Naive B cell (primary cell): ENCODE measurements at regions not wholly inside any gene's neighbourhood (a gene's known extent, or its start where the extent isn't known, plus 50 kb on each side); places are given as distances from the start of the nearest gene placed in this dataset.
"Not testable (repeated sequence)": the region's sequence is repeated elsewhere in the genome, so short reads cannot be mapped to it uniquely, and the experiment has no call there.

Experiments used
- ATAC-seq, 2 donors: fragments of 150-1000 bp; cut with Tn5 transposase; 2 replicates each; pipeline ENCODE4 v1.10.0; 2021; ENCODE audit warnings: low read depth in 2 of 2, mild to moderate bottlenecking in 2 of 2, moderate library complexity in 2 of 2
- DNase-seq: peaks from one replicate; pipeline ENCODE4 v3.0.0; 2022
- H3K27ac Mint-ChIP-seq, 6 donors: one replicate each; pipeline ENCODE4 v1.8.0; 2020 to 2022; ENCODE audit warnings: mild to moderate bottlenecking in 6 of 6, mixed read lengths in 6 of 6, moderate library complexity in 5 of 6, inconsistent platforms in 2 of 6
- H3K27me3 Mint-ChIP-seq, 3 donors: one replicate each; pipeline ENCODE4 v1.8.0; 2021 to 2022; ENCODE audit warnings: mixed read lengths in 3 of 3, mild to moderate bottlenecking in 1 of 3
- H3K36me3 Mint-ChIP-seq, 2 donors: one replicate each; pipeline ENCODE4 v1.8.0; 2020 to 2022; ENCODE audit warnings: mixed read lengths in 2 of 2, inconsistent platforms in 1 of 2, mild to moderate bottlenecking in 1 of 2
- H3K4me1 Mint-ChIP-seq, 3 donors: one replicate each; pipeline ENCODE4 v1.8.0; 2020 to 2022; ENCODE audit warnings: mixed read lengths in 3 of 3, inconsistent platforms in 1 of 3, mild to moderate bottlenecking in 1 of 3, moderate library complexity in 1 of 3
- H3K4me3 Mint-ChIP-seq, 8 donors: one replicate each; pipeline ENCODE4 v1.8.0; 2020 to 2022; ENCODE audit warnings: mild to moderate bottlenecking in 8 of 8, mixed read lengths in 8 of 8, moderate library complexity in 8 of 8, inconsistent platforms in 2 of 8
- H3K9me3 Mint-ChIP-seq, 7 donors: one replicate each; pipeline ENCODE4 v1.8.0; 2020 to 2022; ENCODE audit warnings: mixed read lengths in 7 of 7, mild to moderate bottlenecking in 5 of 7, inconsistent platforms in 2 of 7, moderate library complexity in 1 of 7

GRCh38 chr6:27719039-27719438 is 193.2 kb downstream of the OR2B2 start:
- H3K27me3 Mint-ChIP-seq, result peaks cover 24 to 40% (median 38%) of the 10 kb centered on the region in 3 donors
- not testable (repeated sequence) for H3K27ac Mint-ChIP-seq, H3K4me3 Mint-ChIP-seq, H3K4me1 Mint-ChIP-seq, H3K9me3 Mint-ChIP-seq, H3K36me3 Mint-ChIP-seq, DNase-seq, ATAC-seq

- H3K36me3 Mint-ChIP-seq, result peaks cover 32 to 36% of the 10 kb centered on the region in 2 donors
- ATAC-seq (no peak), DNase-seq (no peak)
- H3K27me3 Mint-ChIP-seq, result no peaks in the 10 kb centered on the region
- no peak overlapping the region for H3K27ac Mint-ChIP-seq
- H3K9me3 Mint-ChIP-seq, result no peaks in the 10 kb centered on the region
- H3K4me1 Mint-ChIP-seq, result peaks cover 0 to 4% (median 0%) of the 10 kb centered on the region in 3 donors
- H3K4me3 Mint-ChIP-seq, result no peak overlapping the region
Observed at GRCh38 chr6:27706431-27706830, 205.8 kb downstream of the OR2B2 start.

GRCh38 chr6:27700337-27700736 is 211.9 kb downstream of the OR2B2 start:
- no peaks in the 10 kb centered on the region for H3K9me3 Mint-ChIP-seq
- peaks cover 14 to 24% of the 10 kb centered on the region in 2 donors for H3K36me3 Mint-ChIP-seq
- ATAC-seq, result no peak
- DNase-seq, result no peak
- H3K27me3 Mint-ChIP-seq, result peaks cover 0 to 6% (median 0%) of the 10 kb centered on the region in 3 donors
- H3K4me1 Mint-ChIP-seq, result peaks cover 0 to 5% (median under 1%) of the 10 kb centered on the region in 3 donors
- no peak overlapping the region for H3K27ac Mint-ChIP-seq
- no peak overlapping the region for H3K4me3 Mint-ChIP-seq

DNA sequence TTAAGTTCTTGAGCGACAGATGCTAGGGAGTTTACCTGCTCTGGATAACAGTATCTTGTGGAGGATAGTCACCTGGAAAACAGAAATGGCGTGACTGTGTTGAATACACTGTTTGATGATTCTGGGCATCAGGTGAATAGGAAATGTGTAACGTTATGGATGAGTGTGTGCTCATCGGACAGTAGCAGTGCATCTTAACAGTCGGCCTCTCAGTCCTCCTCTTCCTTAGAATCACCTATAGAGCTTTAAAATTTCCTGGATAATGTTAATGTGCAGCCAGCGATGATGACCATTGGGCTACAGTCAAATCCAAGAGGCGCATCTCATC is 217.7 kb downstream of the OR2B2 start:
- DNase-seq (no peak), ATAC-seq (no peak)
- H3K4me3 Mint-ChIP-seq, result peak overlapping the region; percentile 92 to 99 (median 98)
- H3K4me1 Mint-ChIP-seq, result peaks cover 16 to 22% (median 21%) of the 10 kb centered on the region in 3 donors
- H3K27ac Mint-ChIP-seq, result peak overlapping the region in 5 of 6 donors; percentile 27 to 94 (median 78)
- H3K9me3 Mint-ChIP-seq, result peaks cover 0 to 5% (median 0%) of the 10 kb centered on the region in 7 donors
- peaks cover 0 to 25% (median 0%) of the 10 kb centered on the region in 3 donors for H3K27me3 Mint-ChIP-seq
- H3K36me3 Mint-ChIP-seq, result peaks cover 5 to 8% of the 10 kb centered on the region in 2 donors

DNA sequence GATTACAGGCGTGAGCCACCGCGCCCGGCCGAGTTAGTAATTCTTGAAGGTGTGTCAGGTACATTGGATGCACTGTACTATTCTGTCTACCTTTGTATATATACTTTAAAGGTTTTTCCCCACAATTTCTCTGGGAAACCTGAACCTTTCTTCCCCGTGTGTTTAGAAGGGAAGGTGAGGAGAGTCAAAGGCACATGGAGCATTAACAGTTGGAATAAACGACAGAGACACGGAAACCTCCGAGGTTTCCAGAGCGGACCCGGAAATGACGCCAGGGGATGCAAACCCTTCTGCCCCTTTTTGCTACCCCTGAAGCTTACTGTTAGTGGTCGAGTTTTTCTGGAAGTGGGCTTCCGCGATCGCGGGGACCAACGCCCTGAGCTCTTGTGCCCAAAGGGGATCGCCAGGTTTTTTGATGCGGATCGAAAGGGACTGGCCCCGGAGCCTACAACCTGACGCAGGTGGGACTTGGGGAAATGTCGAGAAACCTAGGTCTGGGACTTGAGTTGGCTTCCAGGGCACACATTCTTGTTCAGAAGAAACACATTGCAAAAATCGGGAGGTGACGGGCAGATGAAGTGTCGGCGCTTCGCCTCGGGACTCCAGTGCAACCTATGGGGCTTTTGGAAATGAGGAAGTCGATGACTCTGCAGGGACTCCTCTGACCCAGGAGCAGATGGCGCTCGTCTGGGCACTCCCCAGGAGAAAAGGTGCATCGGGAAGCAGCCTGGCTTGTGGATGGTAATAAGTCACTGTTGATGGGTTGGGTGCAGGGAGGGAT is 218.2 kb downstream of the OR2B2 start:
- ATAC-seq (peak; percentile 75 to 77), DNase-seq (no peak)
- Mint-ChIP-seq H3K27ac (peak overlapping the region; percentile 20 to 94 (median 66)), H3K4me1 (peaks cover 16 to 27% (median 26%) of the 10 kb centered on the region in 3 donors), H3K27me3 (peaks cover 0 to 29% (median 0%) of the 10 kb centered on the region in 3 donors), H3K36me3 (peaks cover 5 to 8% of the 10 kb centered on the region in 2 donors), H3K4me3 (peak overlapping the region; percentile 92 to 99 (median 98)), H3K9me3 (peaks cover 0 to 5% (median 0%) of the 10 kb centered on the region in 7 donors)

DNA sequence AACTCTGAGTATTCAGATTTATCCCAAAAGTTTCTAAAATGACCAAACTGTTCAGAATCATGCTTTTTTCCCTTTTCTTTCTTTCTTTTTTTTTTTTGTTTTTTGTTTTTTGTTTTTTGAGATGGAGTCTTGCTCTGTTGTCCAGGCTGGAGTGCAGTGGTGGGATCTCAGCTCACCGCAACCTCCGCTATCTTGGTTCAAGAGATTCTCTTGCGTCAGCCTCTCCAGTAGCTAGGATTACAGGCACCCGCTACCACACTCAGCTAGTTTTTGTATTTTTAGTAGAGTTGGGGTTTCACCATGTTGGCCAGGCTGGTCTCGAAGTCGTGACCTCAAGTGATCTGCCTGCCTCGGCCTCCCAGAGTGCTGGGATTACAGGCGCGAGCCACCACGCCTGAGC is 219.2 kb upstream of the ZNF184 start:
- Mint-ChIP-seq H3K27me3 (peaks cover 0 to 29% (median 3%) of the 10 kb centered on the region in 3 donors), H3K9me3 (peaks cover 0 to 11% (median 0%) of the 10 kb centered on the region in 7 donors), H3K4me1 (peaks cover 30 to 41% (median 40%) of the 10 kb centered on the region in 3 donors), H3K4me3 (peak overlapping the region in 1 of 8 donors; percentile 70)
- ATAC-seq, H3K36me3 Mint-ChIP-seq, DNase-seq, H3K27ac Mint-ChIP-seq: not testable (repeated sequence)

DNA sequence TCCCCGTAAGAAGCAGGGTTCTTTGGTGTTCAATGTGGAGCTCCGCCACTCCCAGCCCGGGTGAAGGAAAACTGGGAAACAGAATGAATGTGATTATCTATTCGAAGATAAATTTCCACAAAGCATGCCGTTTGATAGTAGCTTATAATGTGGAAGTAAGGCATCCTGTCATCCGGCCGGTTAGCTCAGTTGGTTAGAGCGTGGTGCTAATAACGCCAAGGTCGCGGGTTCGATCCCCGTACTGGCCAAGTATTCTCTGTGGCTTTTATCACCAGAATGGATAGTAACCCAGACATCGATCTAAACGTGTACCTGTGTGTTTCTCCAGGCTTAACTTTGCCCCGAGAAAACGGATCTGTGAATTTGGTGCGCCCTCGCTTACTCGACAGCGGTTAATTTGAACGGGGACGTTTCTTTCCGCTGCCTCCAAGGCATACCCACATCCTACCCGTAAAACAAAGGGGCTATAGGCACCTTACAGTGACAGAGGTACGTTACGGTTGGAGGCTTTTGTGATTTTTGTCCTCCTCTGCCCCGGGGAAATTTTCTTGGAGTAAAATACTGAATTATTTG is 215.2 kb upstream of the ZNF184 start:
- H3K27ac Mint-ChIP-seq, result peak overlapping the region; percentile 25 to 99 (median 93)
- H3K9me3 Mint-ChIP-seq, result peaks cover 0 to 25% (median 10%) of the 10 kb centered on the region in 7 donors
- peak; percentile 83 to 85 for ATAC-seq
- H3K36me3 Mint-ChIP-seq, result no peaks in the 10 kb centered on the region
- peaks cover 16 to 28% (median 28%) of the 10 kb centered on the region in 3 donors for H3K4me1 Mint-ChIP-seq
- peak; percentile 79 for DNase-seq
- peaks cover 0 to 20% (median 5%) of the 10 kb centered on the region in 3 donors for H3K27me3 Mint-ChIP-seq
- H3K4me3 Mint-ChIP-seq, result peak overlapping the region; percentile 84 to 96 (median 92)

DNA sequence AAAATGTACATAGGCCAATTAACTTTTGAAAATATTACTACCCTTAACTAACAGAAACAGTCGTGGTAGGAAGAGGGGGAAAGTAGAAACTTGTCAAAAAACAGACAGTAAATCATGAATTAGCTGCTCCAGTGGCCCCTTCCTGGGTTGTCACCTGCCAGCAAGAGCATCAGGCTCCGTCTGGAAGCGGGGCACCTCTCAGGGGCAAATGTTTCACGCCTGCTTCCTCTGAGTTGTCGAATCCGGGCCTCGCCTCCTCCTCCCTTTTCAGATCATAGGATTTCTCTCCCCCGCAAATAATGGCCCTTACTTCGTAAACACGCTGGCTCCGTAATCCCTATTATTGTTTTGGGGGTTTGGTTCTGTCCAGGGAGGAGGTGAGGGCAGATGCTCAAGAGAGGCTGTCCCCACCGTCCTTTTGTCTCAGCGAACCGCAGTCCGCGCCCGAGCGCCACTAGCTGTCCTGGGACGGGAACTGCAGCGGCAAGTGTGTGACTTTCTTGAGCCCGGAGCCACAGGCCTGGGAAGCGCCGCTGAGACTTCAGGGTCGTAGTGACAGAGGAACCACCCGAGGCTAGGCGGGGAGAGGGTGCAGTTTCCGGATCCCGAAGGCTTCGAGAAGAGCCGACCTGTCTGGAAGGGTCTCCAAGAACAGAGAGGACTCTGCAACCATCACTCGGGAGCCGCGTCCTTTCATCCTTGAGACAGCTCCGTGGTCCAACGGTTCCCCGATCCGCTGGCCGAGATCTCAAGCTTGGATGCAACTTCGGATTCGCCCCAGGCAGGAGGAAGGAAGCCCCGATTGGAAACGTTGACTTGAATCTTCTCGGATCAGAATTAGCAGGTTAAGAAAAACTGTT is 214.5 kb upstream of the ZNF184 start:
- DNase-seq (peak; percentile 63), ATAC-seq (peak; percentile 64 to 66)
- Mint-ChIP-seq H3K4me3 (peak overlapping the region; percentile 84 to 96 (median 92)), H3K4me1 (peaks cover 16 to 28% (median 28%) of the 10 kb centered on the region in 3 donors), H3K36me3 (no peaks in the 10 kb centered on the region), H3K27ac (peak overlapping the region; percentile 73 to 99 (median 93)), H3K9me3 (peaks cover 0 to 30% (median 10%) of the 10 kb centered on the region in 7 donors), H3K27me3 (peaks cover under 1 to 26% (median 5%) of the 10 kb centered on the region in 3 donors)

DNA sequence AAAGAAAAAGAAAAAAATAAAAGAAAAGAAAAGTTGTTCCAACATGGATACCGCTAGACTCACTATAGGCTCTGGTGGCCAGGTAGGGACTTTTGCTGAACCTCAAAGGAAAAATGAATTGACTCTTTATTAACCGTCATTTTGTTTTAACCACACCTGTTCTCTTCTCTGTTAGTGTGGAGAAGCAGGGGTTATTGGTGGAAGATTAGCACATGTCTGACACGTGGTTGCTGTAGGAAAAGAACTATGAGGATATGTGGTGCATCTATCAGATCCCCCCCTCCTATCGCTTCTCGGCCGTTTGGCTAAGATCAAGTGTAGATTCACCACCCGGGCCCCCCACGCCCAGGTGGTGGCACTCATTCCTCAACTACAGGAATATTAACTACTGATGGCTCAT is 212.4 kb upstream of the ZNF184 start:
- DNase-seq, result no peak

DNA sequence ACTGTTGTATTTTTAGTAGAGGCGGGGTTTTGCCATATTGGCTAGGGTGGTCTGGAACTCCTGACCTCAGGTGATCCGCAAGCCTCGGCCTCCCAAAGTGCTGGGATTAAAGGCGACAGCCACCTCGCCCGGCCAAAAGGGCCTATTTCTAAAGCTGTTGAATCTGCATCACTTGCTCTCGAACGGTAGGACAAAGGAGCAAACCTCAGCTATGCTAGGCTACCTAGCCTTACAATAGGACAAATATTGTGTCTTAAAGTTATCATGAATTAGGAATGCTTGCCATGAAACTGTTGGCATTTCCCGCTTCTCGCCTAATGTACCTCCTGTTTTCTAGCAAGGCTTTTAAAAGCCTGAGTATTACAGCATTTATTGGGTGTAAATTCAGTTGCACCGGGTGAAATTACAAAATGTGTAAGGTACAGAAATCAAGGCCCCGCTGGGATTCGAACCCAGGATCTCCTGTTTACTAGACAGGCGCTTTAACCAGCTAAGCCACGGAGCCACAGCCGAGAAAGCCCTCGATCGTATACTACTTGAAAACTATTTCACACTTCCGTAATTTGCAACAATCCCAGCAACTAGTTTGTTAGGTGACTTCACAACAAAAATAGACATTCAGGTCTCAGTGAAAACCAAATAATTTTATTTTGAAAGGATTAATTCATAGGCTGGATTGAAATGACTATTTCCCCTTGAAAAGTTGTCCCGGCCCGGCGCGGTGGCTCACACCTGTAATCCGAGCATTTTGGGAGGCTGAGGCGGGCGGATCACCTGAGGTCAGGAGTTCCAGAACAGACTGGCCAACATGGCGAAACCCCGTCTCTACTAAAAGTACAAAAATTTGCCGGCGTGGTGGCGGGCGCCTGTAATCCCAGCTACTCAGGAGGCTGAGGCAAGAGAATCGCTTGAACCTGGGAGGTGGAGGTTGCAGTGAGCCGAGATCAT is 211.6 kb upstream of the ZNF184 start:
- Mint-ChIP-seq H3K4me3 (peak overlapping the region in 3 of 8 donors; percentile 29 to 79 (median 32)), H3K27me3 (peaks cover 27 to 47% (median 28%) of the 10 kb centered on the region in 3 donors), H3K9me3 (peaks cover 0 to 57% (median 26%) of the 10 kb centered on the region in 7 donors), H3K4me1 (peaks cover 19 to 45% (median 21%) of the 10 kb centered on the region in 3 donors), H3K36me3 (peaks cover 0 to 7% of the 10 kb centered on the region in 2 donors), H3K27ac (peak overlapping the region in 3 of 6 donors; percentile 63 to 89 (median 79))
- ATAC-seq (no peak), DNase-seq (peak; percentile 44)

More for the DNA sequence above, 212.4 kb upstream of the ZNF184 start:
- peaks cover 0 to 49% (median 20%) of the 10 kb centered on the region in 7 donors for H3K9me3 Mint-ChIP-seq
- H3K4me3 Mint-ChIP-seq, result peak overlapping the region in 3 of 8 donors; percentile 23 to 68 (median 35)
- H3K36me3 Mint-ChIP-seq, result peaks cover 0 to 7% of the 10 kb centered on the region in 2 donors
- peak overlapping the region in 1 of 6 donors; percentile 89 for H3K27ac Mint-ChIP-seq
- H3K4me1 Mint-ChIP-seq, result peaks cover 16 to 39% (median 21%) of the 10 kb centered on the region in 3 donors
- peaks cover 20 to 40% (median 21%) of the 10 kb centered on the region in 3 donors for H3K27me3 Mint-ChIP-seq
- no peak for ATAC-seq

- DNase-seq (no peak), ATAC-seq (no peak)
- Mint-ChIP-seq H3K9me3 (peaks cover 5 to 54% (median 30%) of the 10 kb centered on the region in 7 donors), H3K27me3 (peaks cover 61 to 79% (median 66%) of the 10 kb centered on the region in 3 donors), H3K27ac (peak overlapping the region in 5 of 6 donors; percentile 8 to 95 (median 72)), H3K36me3 (peaks cover 0 to 12% of the 10 kb centered on the region in 2 donors), H3K4me1 (peaks cover 0 to 21% (median 4%) of the 10 kb centered on the region in 3 donors), H3K4me3 (peak overlapping the region in 6 of 8 donors; percentile 6 to 68 (median 36))
Observed at GRCh38 chr6:27679964-27680694, 207.2 kb upstream of the ZNF184 start.
